SH-SY5Y (cell line): ENCODE measurements at regions not wholly inside any gene's neighbourhood (a gene's known extent, or its start where the extent isn't known, plus 50 kb on each side); places are given as distances from the start of the nearest gene placed in this dataset.

Source experiments
- GATA2 ChIP-seq: IDR thresholded peaks from 2 replicates; pipeline ENCODE4 v1.6.1; 2011; ENCODE audit warnings: mild to moderate bottlenecking, low read depth, low read length
- GATA3 ChIP-seq: IDR thresholded peaks from 2 replicates; pipeline ENCODE4 v1.6.1; 2011; ENCODE audit warnings: low read depth, mild to moderate bottlenecking, low read length, moderate library complexity

DNA sequence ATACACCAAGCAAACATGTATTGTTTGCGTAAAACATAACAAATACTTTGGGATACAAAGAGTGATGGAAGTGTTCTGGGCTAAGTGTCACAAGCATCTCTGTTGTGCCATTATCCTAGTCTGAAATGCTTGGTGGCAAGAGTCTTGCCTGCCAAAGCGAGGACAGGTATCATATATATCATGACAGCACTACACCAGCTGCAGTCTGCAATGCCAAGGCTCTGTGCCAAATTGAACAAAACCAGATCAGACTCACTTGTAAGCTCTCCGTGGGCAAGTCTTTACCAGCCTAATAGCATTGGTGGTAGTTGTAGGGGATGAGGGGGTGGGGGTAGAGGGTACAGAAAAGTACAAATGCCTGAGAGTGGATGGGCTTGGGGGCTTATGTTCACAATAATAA is 119.2 kb downstream of the RWDD3 start:
- TF ChIP-seq GATA2 = no peak
- no peak for TF ChIP-seq GATA3
